ENCODE measurements at regions not wholly inside any gene's neighbourhood (a gene's known extent, or its start where the extent isn't known, plus 50 kb on each side); places are given as distances from the start of the nearest gene placed in this dataset.

GRCh38 chr4:148831945-148832344 lies 389.7 kb upstream of the NR3C2 start:
- no peak overlapping the region for H3K27ac ChIP-seq
- no peak for TF ChIP-seq CTCF (IDR thresholded peaks at IDR 0.05; ENCODE audit: low read depth, low read length)
- H3K9me3 ChIP-seq (ENCODE audit: severe bottlenecking), result no peaks in the 10 kb centered on the region
- H3K27me3 ChIP-seq (ENCODE audit: insufficient read depth, low read depth, severe bottlenecking), result no peaks in the 10 kb centered on the region
- no peak for DNase-seq
- H3K4me3 ChIP-seq (ENCODE audit: low read depth, low read length), result no peak overlapping the region
- no peaks in the 10 kb centered on the region for H3K36me3 ChIP-seq

GRCh38 chr4:148828291-148828690 lies 386.1 kb upstream of the NR3C2 start:
- TF ChIP-seq CTCF (IDR thresholded peaks at IDR 0.05; ENCODE audit: low read depth, low read length), result no peak
- H3K9me3 ChIP-seq (ENCODE audit: severe bottlenecking), result no peaks in the 10 kb centered on the region
- no peak for DNase-seq

GRCh38 chr4:148827781-148828180 lies 385.6 kb upstream of the NR3C2 start:
- no peak for DNase-seq
- Histone ChIP-seq H3K27me3 (ENCODE audit: insufficient read depth, low read depth, severe bottlenecking) (no peaks in the 10 kb centered on the region), H3K27ac (no peak overlapping the region), H3K4me3 (ENCODE audit: low read depth, low read length) (no peak overlapping the region), H3K36me3 (no peaks in the 10 kb centered on the region), H3K9me3 (ENCODE audit: severe bottlenecking) (no peaks in the 10 kb centered on the region)
- no peak for TF ChIP-seq CTCF (IDR thresholded peaks at IDR 0.05; ENCODE audit: low read depth, low read length)

More at GRCh38 chr4:148828291-148828690, 386.1 kb upstream of the NR3C2 start:
- no peak overlapping the region for H3K27ac ChIP-seq
- H3K27me3 ChIP-seq (ENCODE audit: insufficient read depth, low read depth, severe bottlenecking), result no peaks in the 10 kb centered on the region
- no peak overlapping the region for H3K4me3 ChIP-seq (ENCODE audit: low read depth, low read length)
- no peaks in the 10 kb centered on the region for H3K36me3 ChIP-seq

GRCh38 chr4:148823419-148823769 lies 381.2 kb upstream of the NR3C2 start:
- Histone ChIP-seq H3K27me3 (ENCODE audit: insufficient read depth, low read depth, severe bottlenecking) (no peaks in the 10 kb centered on the region), H3K4me3 (ENCODE audit: low read depth, low read length) (no peak overlapping the region), H3K36me3 (no peaks in the 10 kb centered on the region), H3K27ac (no peak overlapping the region), H3K9me3 (ENCODE audit: severe bottlenecking) (no peaks in the 10 kb centered on the region)
- no peak for TF ChIP-seq CTCF (IDR thresholded peaks at IDR 0.05; ENCODE audit: low read depth, low read length)
- no peak for DNase-seq

- TF ChIP-seq CTCF (IDR thresholded peaks at IDR 0.05; ENCODE audit: low read depth, low read length), result no peak
- H3K36me3 ChIP-seq, result no peaks in the 10 kb centered on the region
- no peaks in the 10 kb centered on the region for H3K27me3 ChIP-seq (ENCODE audit: insufficient read depth, low read depth, severe bottlenecking)
- H3K9me3 ChIP-seq (ENCODE audit: severe bottlenecking), result no peaks in the 10 kb centered on the region
- H3K27ac ChIP-seq, result no peak overlapping the region
- H3K4me3 ChIP-seq (ENCODE audit: low read depth, low read length), result no peak overlapping the region
- no peak for DNase-seq
Observed at GRCh38 chr4:148822572-148823418, 380.6 kb upstream of the NR3C2 start.

- Histone ChIP-seq H3K36me3 (no peaks in the 10 kb centered on the region), H3K4me3 (ENCODE audit: low read depth, low read length) (no peak overlapping the region), H3K9me3 (ENCODE audit: severe bottlenecking) (no peaks in the 10 kb centered on the region), H3K27me3 (ENCODE audit: insufficient read depth, low read depth, severe bottlenecking) (no peaks in the 10 kb centered on the region), H3K27ac (no peak overlapping the region)
- TF ChIP-seq CTCF (IDR thresholded peaks at IDR 0.05; ENCODE audit: low read depth, low read length), result no peak
- no peak for DNase-seq
Observed at GRCh38 chr4:148814030-148814429, 371.8 kb upstream of the NR3C2 start.

All from WERI-Rb-1 (cell line).